ENCODE measurements at regions not wholly inside any gene's neighbourhood (a gene's known extent, or its start where the extent isn't known, plus 50 kb on each side); places are given as distances from the start of the nearest gene placed in this dataset.

- H3K4me3 ChIP-seq (ENCODE audit: low read depth, low read length), result no peak overlapping the region
- TF ChIP-seq CTCF (IDR thresholded peaks at IDR 0.05; ENCODE audit: insufficient read depth, low read depth, low read length), result no peak
- no peak for DNase-seq (ENCODE audit: low read depth)
Measured at GRCh38 chr1:221190249-221190648, 311.0 kb downstream of the HLX start.

- H3K4me3 ChIP-seq (ENCODE audit: low read depth, low read length), result no peak overlapping the region
- DNase-seq (ENCODE audit: low read depth), result no peak
- TF ChIP-seq CTCF (IDR thresholded peaks at IDR 0.05; ENCODE audit: insufficient read depth, low read depth, low read length), result no peak
Measured at GRCh38 chr1:221192055-221192454, 312.8 kb downstream of the HLX start.

GRCh38 chr1:221200464-221200863 is 321.2 kb downstream of the HLX start:
- DNase-seq (ENCODE audit: low read depth), result no peak
- TF ChIP-seq CTCF (IDR thresholded peaks at IDR 0.05; ENCODE audit: insufficient read depth, low read depth, low read length), result no peak
- H3K4me3 ChIP-seq (ENCODE audit: low read depth, low read length), result no peak overlapping the region

- H3K4me3 ChIP-seq (ENCODE audit: low read depth, low read length), result no peak overlapping the region
- DNase-seq (ENCODE audit: low read depth), result no peak
- no peak for TF ChIP-seq CTCF (IDR thresholded peaks at IDR 0.05; ENCODE audit: insufficient read depth, low read depth, low read length)
Measured at GRCh38 chr1:221201773-221202172, 322.5 kb downstream of the HLX start.

- no peak overlapping the region for H3K4me3 ChIP-seq (ENCODE audit: low read depth, low read length)
- TF ChIP-seq CTCF (IDR thresholded peaks at IDR 0.05; ENCODE audit: insufficient read depth, low read depth, low read length), result peak; percentile 91
- peak; percentile 80 for DNase-seq (ENCODE audit: low read depth)
Measured at GRCh38 chr1:221203224-221204054, 324.2 kb downstream of the HLX start.

GRCh38 chr1:221204055-221204833 is 325.0 kb downstream of the HLX start:
- no peak for TF ChIP-seq CTCF (IDR thresholded peaks at IDR 0.05; ENCODE audit: insufficient read depth, low read depth, low read length)
- DNase-seq (ENCODE audit: low read depth), result peak; percentile 19
- H3K4me3 ChIP-seq (ENCODE audit: low read depth, low read length), result no peak overlapping the region
